GM12878 (cell line): ENCODE measurements at regions not wholly inside any gene's neighbourhood (a gene's known extent, or its start where the extent isn't known, plus 50 kb on each side); places are given as distances from the start of the nearest gene placed in this dataset.
"Not testable (repeated sequence)": the region's sequence is repeated elsewhere in the genome, so short reads cannot be mapped to it uniquely, and the experiment has no call there.

Experiments
- ATAC-seq: fragments of 200-7000 bp; cut with Tn5 transposase; 3 replicates; pipeline ENCODE4 v1.9.1; 2020; ENCODE audit warnings: mild to moderate bottlenecking, moderate library complexity
- BruUV-seq: library from RNA; stranded (reverse); fragments of 400-500 nt; replicated peaks from 2 replicates; lab custom pipeline; 2021; lab: Mats Ljungman, UMichigan
- CTCF ChIA-PET: fragments of 300-600 bp; sonication (Branson Sonifier 250); formaldehyde crosslinking; extraction: SDS; loops from one replicate; lab custom pipeline; 2021; ENCODE audit warnings: inconsistent platforms; lab: Yijun Ruan, JAX
- POLR2A ChIA-PET: fragments of 350-600 bp; formaldehyde crosslinking; extraction: SDS; loops from one replicate; lab custom pipeline; 2021; ENCODE audit warnings: inconsistent platforms; lab: Charles Lee
- RAD21 ChIA-PET: fragments of 300-600 bp; sonication (Branson Sonifier 250); formaldehyde crosslinking; loops from one replicate; lab custom pipeline; 2023; ENCODE audit warnings: antibody characterized with exemption; ENCODE audit not compliant: unreplicated experiment; lab: Charles Lee
- SMC1A ChIA-PET: fragments of 300-600 bp; sonication (Branson Sonifier 250); formaldehyde crosslinking; loops from one replicate; lab custom pipeline; 2023; ENCODE audit not compliant: unreplicated experiment, uncharacterized antibody; lab: Charles Lee
- DNase-seq: peaks from one replicate; pipeline ENCODE4 v3.0.0-alpha.2; 2011; ENCODE audit warnings: low read depth, low spot score
- FAIRE-seq: peaks from 3 replicates; lab custom pipeline; 2011; peaks lifted over from hg19 to GRCh38; lab: Jason Lieb, UNC
- H2AFZ ChIP-seq: 2 replicates; pipeline ENCODE4 v1.6.0; 2011; ENCODE audit warnings: low read depth, low read length, control low read depth; ENCODE audit not compliant: control insufficient read depth
- H3K27ac ChIP-seq: 2 replicates; pipeline ENCODE4 v1.5.1; 2011; ENCODE audit warnings: control low read depth; ENCODE audit not compliant: control insufficient read depth, insufficient read depth
- H3K27me3 ChIP-seq, 2 experiments: replicated peaks in 1 of 2; 2 replicates each; pipeline versions ENCODE4 v1.6.0 to v1.6.1; 2011; ENCODE audit warnings: low read length in 1 of 2; ENCODE audit not compliant: control insufficient read depth in 2 of 2, insufficient read depth in 2 of 2
- H3K36me3 ChIP-seq, 2 experiments: 2 replicates each; pipeline ENCODE4 v1.5.1; 2011; ENCODE audit warnings: low read length in 1 of 2; ENCODE audit not compliant: control insufficient read depth in 2 of 2, insufficient read depth in 2 of 2
- H3K4me1 ChIP-seq: 2 replicates; pipeline ENCODE4 v1.6.1; 2011; ENCODE audit warnings: mild to moderate bottlenecking, low read length, moderate library complexity, mixed read lengths; ENCODE audit not compliant: control insufficient read depth, insufficient read depth
- H3K4me2 ChIP-seq: 2 replicates; pipeline ENCODE4 v1.6.0; 2011; ENCODE audit warnings: control low read depth; ENCODE audit not compliant: control insufficient read depth, insufficient read depth
- H3K4me3 ChIP-seq: fragments of 200-600 bp; sonication (generic); 2 replicates; pipeline ENCODE4 v1.5.1; 2016
- H3K79me2 ChIP-seq: 2 replicates; pipeline ENCODE4 v1.6.0; 2011; ENCODE audit warnings: low read length; ENCODE audit not compliant: control insufficient read depth, insufficient read depth
- H3K9ac ChIP-seq: 2 replicates; pipeline ENCODE4 v1.8.0; 2011; ENCODE audit warnings: low read length, control low read depth, mixed read lengths; ENCODE audit not compliant: control insufficient read depth, insufficient read depth
- H3K9me3 ChIP-seq: replicated peaks from 3 replicates; pipeline ENCODE4 v1.5.1; 2011; ENCODE audit warnings: mild to moderate bottlenecking, low read length; ENCODE audit not compliant: control insufficient read depth, insufficient read depth
- H4K20me1 ChIP-seq: 2 replicates; pipeline ENCODE4 v1.6.0; 2011; ENCODE audit not compliant: control insufficient read depth, insufficient read depth
- WGBS: methylation state at CpG from one replicate; pipeline ENCODE4 v1.1.6; 2016; ENCODE audit warnings: low lambda C conversion rate; ENCODE audit not compliant: insufficient replicate concordance, insufficient coverage; ENCODE audit errors: missing lambda C conversion rate; 5-methylcytosine and 5-hydroxymethylcytosine counted together
- in situ Hi-C: fragments of 300-500 bp; cut with MboI; formaldehyde crosslinking; loops from 9 replicates; pipeline ENCODE4 v1.14.3; 2018; ENCODE audit warnings: mixed read lengths
- intact Hi-C: fragments of 100-400 bp; cut with micrococcal nuclease; formaldehyde crosslinking; loops from one replicate; pipeline ENCODE4 v1.14.2; 2022; ENCODE audit not compliant: unreplicated experiment

DNA sequence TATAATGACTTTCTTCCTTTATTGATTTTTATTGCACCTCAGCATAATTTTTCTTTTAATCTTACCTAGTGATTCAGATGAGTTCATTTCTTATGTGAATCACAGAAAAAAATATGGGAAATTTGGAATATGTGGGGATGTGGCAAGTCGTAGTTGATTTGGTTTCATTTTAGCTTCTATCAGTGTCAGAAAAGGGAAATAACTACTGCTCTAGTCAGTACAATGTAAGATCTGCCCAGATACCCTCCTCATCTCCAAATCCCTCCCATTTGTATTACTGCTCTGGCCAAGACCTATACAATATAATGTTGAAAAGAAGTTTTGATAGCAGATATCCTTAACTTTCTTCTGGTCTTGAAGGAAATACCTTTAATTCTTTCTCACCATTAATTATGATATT is 61.9 kb upstream of the TRIM77 start:
- not testable (repeated sequence) for H4K20me1 ChIP-seq, BruUV-seq

DNA sequence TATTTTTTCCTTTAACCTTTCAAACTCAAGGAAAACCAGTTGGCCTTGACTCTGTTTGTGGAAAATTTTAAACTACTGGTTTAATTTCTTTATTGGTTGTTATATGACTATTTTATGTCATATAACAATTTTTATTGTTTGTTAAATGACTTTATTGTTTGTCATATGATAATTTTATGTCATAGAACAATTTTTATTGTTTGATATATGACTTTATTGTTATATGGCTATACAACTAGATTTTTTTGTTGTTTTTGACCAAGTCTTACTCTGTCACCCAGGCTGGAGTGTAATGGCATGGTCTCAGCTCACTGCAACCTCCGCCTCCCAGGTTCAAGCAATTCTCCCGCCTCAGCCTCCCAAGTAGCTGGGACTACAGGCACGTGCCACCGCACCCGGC is 61.1 kb upstream of the TRIM77 start:
- ATAC-seq, H2AFZ ChIP-seq, DNase-seq, H3K4me2 ChIP-seq, RAD21 ChIA-PET, CTCF ChIA-PET, H3K27me3 ChIP-seq, in situ Hi-C loops, FAIRE-seq, H3K36me3 ChIP-seq, H3K9me3 ChIP-seq, SMC1A ChIA-PET, H3K4me3 ChIP-seq, POLR2A ChIA-PET, BruUV-seq, H3K79me2 ChIP-seq, H3K9ac ChIP-seq, H4K20me1 ChIP-seq, H3K27ac ChIP-seq, H3K4me1 ChIP-seq, intact Hi-C loops: not testable (repeated sequence)
- WGBS = 88% methylated on average over 5 of the region's 5 CpGs

More for the DNA sequence above, 61.9 kb upstream of the TRIM77 start:
- H3K4me2 ChIP-seq, RAD21 ChIA-PET, CTCF ChIA-PET, SMC1A ChIA-PET, H3K36me3 ChIP-seq, POLR2A ChIA-PET, H2AFZ ChIP-seq, H3K79me2 ChIP-seq, in situ Hi-C loops, H3K4me1 ChIP-seq, H3K9me3 ChIP-seq, H3K4me3 ChIP-seq, intact Hi-C loops, H3K27ac ChIP-seq, H3K27me3 ChIP-seq, DNase-seq, ATAC-seq, H3K9ac ChIP-seq: not testable (repeated sequence)
- 18% methylated on average over 1 of the region's 1 CpG for WGBS
- peak; percentile 35 for FAIRE-seq

DNA sequence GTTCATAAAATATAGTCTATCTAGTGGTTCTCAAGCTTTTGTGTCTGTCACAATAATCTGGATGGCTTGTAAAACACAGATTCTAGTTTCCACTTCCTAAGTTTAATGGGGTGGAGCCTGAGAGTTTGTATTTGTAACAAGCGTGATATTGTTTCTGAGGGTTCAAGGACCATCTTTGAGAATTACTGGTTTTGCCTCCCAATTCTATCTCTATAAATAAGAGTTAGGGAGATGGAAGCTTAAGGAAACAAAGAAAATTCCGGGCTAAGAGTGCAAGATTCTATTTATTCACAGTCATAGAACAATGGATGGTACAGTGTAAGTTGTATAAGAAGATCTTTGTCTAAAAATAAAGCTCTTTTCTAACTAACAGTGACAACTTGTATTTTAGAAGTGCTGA is 55.4 kb upstream of the TRIM77 start:
- 24% methylated on average over 2 of the region's 2 CpGs for WGBS
- SMC1A ChIA-PET, H4K20me1 ChIP-seq, H3K79me2 ChIP-seq, BruUV-seq, intact Hi-C loops, FAIRE-seq, H3K27me3 ChIP-seq, H3K4me2 ChIP-seq, RAD21 ChIA-PET, H3K36me3 ChIP-seq, H3K9me3 ChIP-seq, CTCF ChIA-PET, H3K27ac ChIP-seq, DNase-seq, H3K4me1 ChIP-seq, H3K4me3 ChIP-seq, ATAC-seq, H3K9ac ChIP-seq, H2AFZ ChIP-seq, POLR2A ChIA-PET: not testable (repeated sequence)
- in situ Hi-C loops = loop anchor here (25.0 kb wide), 1 partner anchor 458 kb away; no protein-coding TSS in a partner anchor

DNA sequence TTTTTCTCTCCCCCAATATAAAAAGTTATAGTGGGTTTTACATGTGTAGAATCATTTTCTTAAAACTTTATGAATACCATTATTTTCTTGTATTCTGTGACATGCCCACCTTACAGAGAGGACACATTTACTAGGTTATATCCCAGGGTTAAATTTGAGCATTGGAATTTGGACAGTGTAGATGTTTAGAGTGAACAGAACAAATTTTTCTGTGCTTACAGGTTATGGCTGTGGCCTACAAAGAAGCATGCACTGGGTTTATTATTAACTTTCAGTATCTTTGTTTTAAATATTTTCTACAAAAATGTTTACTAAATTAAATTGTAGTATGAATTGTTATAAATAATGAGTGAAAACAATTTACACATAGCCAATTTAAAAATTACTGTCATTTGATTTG is 51.3 kb upstream of the TRIM77 start:
- FAIRE-seq, CTCF ChIA-PET: not testable (repeated sequence)

More for the DNA sequence above, 51.3 kb upstream of the TRIM77 start:
- H3K4me3 ChIP-seq, H2AFZ ChIP-seq, RAD21 ChIA-PET, H4K20me1 ChIP-seq, DNase-seq, H3K27ac ChIP-seq, POLR2A ChIA-PET, intact Hi-C loops, H3K9me3 ChIP-seq, H3K79me2 ChIP-seq, H3K4me2 ChIP-seq, H3K36me3 ChIP-seq, H3K9ac ChIP-seq, BruUV-seq, ATAC-seq, H3K27me3 ChIP-seq, SMC1A ChIA-PET, H3K4me1 ChIP-seq: not testable (repeated sequence)
- in situ Hi-C loops = loop anchor here (25.0 kb wide), 1 partner anchor 454 kb away; no protein-coding TSS in a partner anchor
